Fibroblast of lung (primary cell): ENCODE measurements at regions not wholly inside any gene's neighbourhood (a gene's known extent, or its start where the extent isn't known, plus 50 kb on each side); places are given as distances from the start of the nearest gene placed in this dataset.

Source experiments
- DNase-seq, 2 donors: peaks; one replicate each; pipeline versions ENCODE4 v3.0.0 to v3.0.0-alpha.2; 2010; ENCODE audit warnings: low read depth in 2 of 2
- H2AFZ ChIP-seq: 2 replicates; pipeline ENCODE4 v1.5.1; 2012; ENCODE audit warnings: low read length, control low read depth, inconsistent platforms
- H3K27ac ChIP-seq: 2 replicates; pipeline ENCODE4 v1.5.1; 2011; ENCODE audit warnings: low read length, control low read depth; ENCODE audit not compliant: insufficient read depth
- H3K27me3 ChIP-seq: 2 replicates; pipeline ENCODE4 v1.5.1; 2011; ENCODE audit warnings: mild to moderate bottlenecking, low read length; ENCODE audit not compliant: control insufficient read depth, insufficient read depth
- H3K36me3 ChIP-seq: 2 replicates; pipeline ENCODE4 v1.5.1; 2011; ENCODE audit warnings: low read length; ENCODE audit not compliant: control insufficient read depth, insufficient read depth
- H3K4me1 ChIP-seq: 2 replicates; pipeline ENCODE4 v1.5.1; 2011; ENCODE audit warnings: low read length; ENCODE audit not compliant: control insufficient read depth, insufficient read depth; ENCODE audit errors: extremely low read depth
- H3K4me2 ChIP-seq: 2 replicates; pipeline ENCODE4 v1.5.1; 2011; ENCODE audit warnings: low read length, control low read depth; ENCODE audit not compliant: insufficient read depth; ENCODE audit errors: extremely low read depth
- H3K4me3 ChIP-seq, 4 experiments: fragments of 200-600 bp in 1 of 4; sonication (generic) in 1 of 4; replicated peaks in 1 of 4; 2 replicates each; pipeline ENCODE4 v1.5.1; 2011 to 2016; ENCODE audit warnings: low read length in 4 of 4, low read depth in 3 of 4, mild to moderate bottlenecking in 3 of 4, control low read depth in 2 of 4, inconsistent platforms in 1 of 4, mixed read lengths in 1 of 4; ENCODE audit not compliant: insufficient read depth in 1 of 4; ENCODE audit errors: control extremely low read depth in 1 of 4
- H3K79me2 ChIP-seq: 2 replicates; pipeline ENCODE4 v1.5.1; 2012; ENCODE audit warnings: mild to moderate bottlenecking, low read length, inconsistent platforms; ENCODE audit not compliant: control insufficient read depth, insufficient read depth
- H3K9ac ChIP-seq: 2 replicates; pipeline ENCODE4 v1.5.1; 2011; ENCODE audit warnings: mild to moderate bottlenecking, low read length, control low read depth; ENCODE audit not compliant: insufficient read depth
- H3K9me3 ChIP-seq: 2 replicates; pipeline ENCODE4 v1.5.1; 2012; ENCODE audit warnings: low read depth, low read length; ENCODE audit not compliant: control insufficient read depth, insufficient read depth
- H4K20me1 ChIP-seq: 2 replicates; pipeline ENCODE4 v1.5.1; 2011; ENCODE audit warnings: low read length; ENCODE audit not compliant: control insufficient read depth, insufficient read depth; ENCODE audit errors: extremely low read depth
- EZH2 ChIP-seq: IDR thresholded peaks from 2 replicates; pipeline ENCODE4 v1.5.1; 2012; ENCODE audit warnings: low read length, control low read depth, mild to moderate bottlenecking; ENCODE audit errors: missing control alignments
- TF ChIP-seq, protein P1 (sequence below), 2 donors: IDR thresholded peaks in 1 of 2; conservative IDR thresholded peaks in 1 of 2; 1 replicate in 1 of 2; 2 replicates in 1 of 2; pipeline ENCODE4 v1.5.1; 2011 to 2012; ENCODE audit warnings: low read length in 2 of 2, control low read depth in 1 of 2, inconsistent platforms in 1 of 2, low read depth in 1 of 2, mild to moderate bottlenecking in 1 of 2

DNA sequence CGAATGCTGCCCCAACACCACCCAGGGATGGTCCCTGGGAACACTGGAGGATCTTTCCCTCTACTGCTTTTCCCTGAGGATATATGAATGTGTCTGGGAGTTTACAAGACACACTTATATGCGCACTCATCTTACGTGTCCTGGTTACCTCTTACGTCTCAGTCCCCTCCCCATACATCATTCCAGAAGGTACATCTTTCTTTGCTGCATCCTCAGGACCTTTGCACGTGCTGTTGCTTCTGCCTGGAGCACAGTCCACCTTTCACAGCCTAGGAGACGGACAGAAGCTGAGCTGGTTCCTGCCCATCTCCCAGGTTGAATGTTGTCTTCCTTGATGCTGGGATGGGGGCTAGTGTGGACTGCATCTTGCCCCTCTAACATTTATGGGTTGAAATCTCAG lies 153.0 kb upstream of the FOXF1 start:
- no peak overlapping the region for H3K27ac ChIP-seq
- H3K4me3 ChIP-seq, result no peak overlapping the region
- H4K20me1 ChIP-seq, result no peaks in the 10 kb centered on the region
- peaks cover 14% of the 10 kb centered on the region for H3K4me1 ChIP-seq
- H3K4me2 ChIP-seq, result no peak overlapping the region
- H3K9ac ChIP-seq, result no peak overlapping the region
- TF ChIP-seq, protein P1, sequence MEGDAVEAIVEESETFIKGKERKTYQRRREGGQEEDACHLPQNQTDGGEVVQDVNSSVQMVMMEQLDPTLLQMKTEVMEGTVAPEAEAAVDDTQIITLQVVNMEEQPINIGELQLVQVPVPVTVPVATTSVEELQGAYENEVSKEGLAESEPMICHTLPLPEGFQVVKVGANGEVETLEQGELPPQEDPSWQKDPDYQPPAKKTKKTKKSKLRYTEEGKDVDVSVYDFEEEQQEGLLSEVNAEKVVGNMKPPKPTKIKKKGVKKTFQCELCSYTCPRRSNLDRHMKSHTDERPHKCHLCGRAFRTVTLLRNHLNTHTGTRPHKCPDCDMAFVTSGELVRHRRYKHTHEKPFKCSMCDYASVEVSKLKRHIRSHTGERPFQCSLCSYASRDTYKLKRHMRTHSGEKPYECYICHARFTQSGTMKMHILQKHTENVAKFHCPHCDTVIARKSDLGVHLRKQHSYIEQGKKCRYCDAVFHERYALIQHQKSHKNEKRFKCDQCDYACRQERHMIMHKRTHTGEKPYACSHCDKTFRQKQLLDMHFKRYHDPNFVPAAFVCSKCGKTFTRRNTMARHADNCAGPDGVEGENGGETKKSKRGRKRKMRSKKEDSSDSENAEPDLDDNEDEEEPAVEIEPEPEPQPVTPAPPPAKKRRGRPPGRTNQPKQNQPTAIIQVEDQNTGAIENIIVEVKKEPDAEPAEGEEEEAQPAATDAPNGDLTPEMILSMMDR (conservative IDR thresholded peaks at IDR 0.05 in 1 of 2, IDR thresholded peaks at IDR 0.05 in 1 of 2; ENCODE audit: low read depth in 1 of 2, low read length in 2 of 2), result no peak
- no peak for TF ChIP-seq EZH2
- no peaks in the 10 kb centered on the region for H3K36me3 ChIP-seq
- no peaks in the 10 kb centered on the region for H3K79me2 ChIP-seq
- no peak overlapping the region for H2AFZ ChIP-seq
- no peaks in the 10 kb centered on the region for H3K27me3 ChIP-seq
- DNase-seq, result no peak
- no peaks in the 10 kb centered on the region for H3K9me3 ChIP-seq

GRCh38 chr16:86357950-86358349 lies 152.4 kb upstream of the FOXF1 start:
- no peaks in the 10 kb centered on the region for H3K36me3 ChIP-seq
- no peaks in the 10 kb centered on the region for H3K79me2 ChIP-seq
- H3K9me3 ChIP-seq, result no peaks in the 10 kb centered on the region
- DNase-seq, result no peak
- H3K9ac ChIP-seq, result no peak overlapping the region
- no peak overlapping the region for H3K27ac ChIP-seq
- no peaks in the 10 kb centered on the region for H4K20me1 ChIP-seq
- H3K4me1 ChIP-seq, result peaks cover 19% of the 10 kb centered on the region
- TF ChIP-seq, protein P1 (conservative IDR thresholded peaks at IDR 0.05 in 1 of 2, IDR thresholded peaks at IDR 0.05 in 1 of 2; ENCODE audit: low read depth in 1 of 2, low read length in 2 of 2), result no peak
- TF ChIP-seq EZH2, result no peak
- H3K4me2 ChIP-seq, result no peak overlapping the region
- H3K27me3 ChIP-seq, result no peaks in the 10 kb centered on the region
- no peak overlapping the region for H3K4me3 ChIP-seq
- no peak overlapping the region for H2AFZ ChIP-seq

- Histone ChIP-seq H3K4me3 (no peak overlapping the region), H3K27me3 (no peaks in the 10 kb centered on the region), H3K4me2 (no peak overlapping the region), H3K9me3 (no peaks in the 10 kb centered on the region), H3K79me2 (no peaks in the 10 kb centered on the region), H4K20me1 (no peaks in the 10 kb centered on the region), H3K27ac (no peak overlapping the region), H2AFZ (no peak overlapping the region), H3K36me3 (no peaks in the 10 kb centered on the region), H3K4me1 (peaks cover 26% of the 10 kb centered on the region), H3K9ac (no peak overlapping the region)
- no peak for DNase-seq
- TF ChIP-seq, protein P1 (conservative IDR thresholded peaks at IDR 0.05 in 1 of 2, IDR thresholded peaks at IDR 0.05 in 1 of 2; ENCODE audit: low read depth in 1 of 2, low read length in 2 of 2), result no peak
- no peak for TF ChIP-seq EZH2
Measured at GRCh38 chr16:86359571-86359970, 150.8 kb upstream of the FOXF1 start.
